Gastrocnemius medialis (tissue), 4 donors: ENCODE measurements at regions not wholly inside any gene's neighbourhood (a gene's known extent, or its start where the extent isn't known, plus 50 kb on each side); places are given as distances from the start of the nearest gene placed in this dataset.

Experiments used
- ATAC-seq, 2 donors: fragments of 150-250 bp; one replicate each; pipeline ENCODE4 v1.9.1; 2016
- DNase-seq, 2 donors: peaks; one replicate each; pipeline ENCODE4 v3.0.0-alpha.2; 2019
- H3K27ac ChIP-seq, 4 donors: fragments of 200-600 bp; sonication (generic); 1 replicate in 1 of 4; 2 replicates in 3 of 4; pipeline ENCODE4 v1.5.1; 2016 to 2018; ENCODE audit warnings: mild to moderate bottlenecking in 2 of 4, moderate library complexity in 1 of 4
- H3K27me3 ChIP-seq, 3 donors: fragments of 200-600 bp; sonication (generic) in 2 of 3; 1 replicate in 1 of 3; 2 replicates in 2 of 3; pipeline versions ENCODE4 v1.5.1 to v1.6.0; 2016 to 2019; ENCODE audit warnings: mild to moderate bottlenecking in 1 of 3, moderate library complexity in 1 of 3
- H3K36me3 ChIP-seq, 2 donors: fragments of 200-600 bp; sonication (generic) in 1 of 2; one replicate each; pipeline ENCODE4 v1.5.1; 2017 to 2018
- H3K4me1 ChIP-seq, 2 donors: fragments of 200-600 bp; sonication (generic) in 1 of 2; one replicate each; pipeline ENCODE4 v1.5.1; 2016 to 2017; ENCODE audit warnings: mild to moderate bottlenecking in 2 of 2
- H3K4me3 ChIP-seq, 4 donors: fragments of 200-600 bp; sonication (generic) in 3 of 4; 1 replicate in 1 of 4; 2 replicates in 3 of 4; pipeline ENCODE4 v1.5.1; 2016 to 2019; ENCODE audit warnings: mild to moderate bottlenecking in 2 of 4
- H3K9me3 ChIP-seq, 3 donors: fragments of 200-600 bp; sonication (generic) in 2 of 3; 1 replicate in 1 of 3; 2 replicates in 2 of 3; pipeline ENCODE4 v1.5.1; 2016 to 2019
- CTCF ChIP-seq, 5 experiments: fragments of 450-650 bp in 3 of 5; fragments of 200-600 bp in 2 of 5; sonication (generic) in 2 of 5; IDR thresholded peaks in 4 of 5; conservative IDR thresholded peaks in 1 of 5; 1 replicate in 4 of 5; 2 replicates in 1 of 5; pipeline ENCODE4 v1.5.1; 2016 to 2019; ENCODE audit warnings: antibody characterized with exemption in 5 of 5, mild to moderate bottlenecking in 3 of 5, moderate library complexity in 3 of 5
- POLR2A ChIP-seq, 2 donors: fragments of 450-650 bp; IDR thresholded peaks; one replicate each; pipeline ENCODE4 v1.6.1; 2017; ENCODE audit warnings: antibody characterized with exemption in 2 of 2, mild to moderate bottlenecking in 2 of 2, moderate library complexity in 2 of 2
- in situ Hi-C, 4 donors: fragments of 200-750 bp; cut with MboI; loops; one replicate each; pipeline versions ENCODE4 v1.15.0 to v1.8.0; 2017; ENCODE audit warnings: low sequenced_read_pairs in 4 of 4
- intact Hi-C: fragments of 100-400 bp; cut with DNase I; formaldehyde crosslinking; loops from one replicate; pipeline ENCODE4 v1.15.1; 2023; ENCODE audit warnings: low total_unique reads

- H3K27me3 ChIP-seq: no peaks in the 10 kb centered on the region
- no peaks in the 10 kb centered on the region for H3K9me3 ChIP-seq
- H3K4me1 ChIP-seq: no peaks in the 10 kb centered on the region
- no peak for TF ChIP-seq CTCF (IDR thresholded peaks at IDR 0.05 in 4 of 5, conservative IDR thresholded peaks at IDR 0.05 in 1 of 5)
- no peak for TF ChIP-seq POLR2A (IDR thresholded peaks at IDR 0.05)
- in situ Hi-C loops: no loop called here
- H3K36me3 ChIP-seq: no peaks in the 10 kb centered on the region
- no peak overlapping the region for H3K27ac ChIP-seq
- ATAC-seq (no peak), DNase-seq (no peak)
- intact Hi-C loops: no loop called here
- no peak overlapping the region for H3K4me3 ChIP-seq
These were observed 52.4 kb upstream of the PTMA start for GRCh38 chr2:231655894-231656293.
